Right forelimb (tissue), 1 donor: ENCODE measurements at regions not wholly inside any gene's neighbourhood (a gene's known extent, or its start where the extent isn't known, plus 50 kb on each side); places are given as distances from the start of the nearest gene placed in this dataset.

Source experiments
- DNase-seq: peaks from one replicate; pipeline ENCODE4 v3.0.0-alpha.2; 2018

GRCh38 chr10:105706281-105707026 is 1065.4 kb downstream of the SORCS3 start:
- DNase-seq = no peak

GRCh38 chr10:105702211-105702610 is 1061.1 kb downstream of the SORCS3 start:
- DNase-seq = no peak

- DNase-seq = no peak
Observed at GRCh38 chr10:105700218-105700617, 1059.1 kb downstream of the SORCS3 start.

GRCh38 chr10:105699504-105699903 is 1058.4 kb downstream of the SORCS3 start:
- no peak for DNase-seq

- DNase-seq = no peak
Observed at GRCh38 chr10:105698592-105698991, 1057.5 kb downstream of the SORCS3 start.

GRCh38 chr10:105697290-105697780 is 1056.2 kb downstream of the SORCS3 start:
- no peak for DNase-seq

- no peak for DNase-seq
Observed at GRCh38 chr10:105691811-105692210, 1050.7 kb downstream of the SORCS3 start.

GRCh38 chr10:105682911-105683310 is 1041.8 kb downstream of the SORCS3 start:
- no peak for DNase-seq

GRCh38 chr10:105681051-105681450 is 1040.0 kb downstream of the SORCS3 start:
- no peak for DNase-seq

GRCh38 chr10:105679781-105680180 is 1038.7 kb downstream of the SORCS3 start:
- no peak for DNase-seq

GRCh38 chr10:105675333-105675732 is 1034.2 kb downstream of the SORCS3 start:
- DNase-seq = no peak

GRCh38 chr10:105674448-105674847 is 1033.4 kb downstream of the SORCS3 start:
- no peak for DNase-seq

- no peak for DNase-seq
Observed at GRCh38 chr10:105658696-105659095, 1017.6 kb downstream of the SORCS3 start.

- no peak for DNase-seq
Observed at GRCh38 chr10:105656856-105657255, 1015.8 kb downstream of the SORCS3 start.

GRCh38 chr10:105650306-105650705 is 1009.2 kb downstream of the SORCS3 start:
- DNase-seq = no peak

- no peak for DNase-seq
Observed at GRCh38 chr10:105647354-105647753, 1006.3 kb downstream of the SORCS3 start.

GRCh38 chr10:105644978-105645377 is 1003.9 kb downstream of the SORCS3 start:
- DNase-seq = no peak

- DNase-seq = no peak
Observed at GRCh38 chr10:105644559-105644958, 1003.5 kb downstream of the SORCS3 start.

- no peak for DNase-seq
Observed at GRCh38 chr10:105644091-105644490, 1003.0 kb downstream of the SORCS3 start.

GRCh38 chr10:105643660-105644059 is 1002.6 kb downstream of the SORCS3 start:
- no peak for DNase-seq

- DNase-seq = no peak
Observed at GRCh38 chr10:105634281-105634680, 993.2 kb downstream of the SORCS3 start.

- DNase-seq = no peak
Observed at GRCh38 chr10:105615715-105616365, 974.8 kb downstream of the SORCS3 start.

GRCh38 chr10:105611244-105611798 is 970.2 kb downstream of the SORCS3 start:
- no peak for DNase-seq

- DNase-seq = no peak
Observed at GRCh38 chr10:105609451-105609850, 968.4 kb downstream of the SORCS3 start.
